Hepatocyte (in vitro differentiated cells): ENCODE measurements at regions not wholly inside any gene's neighbourhood (a gene's known extent, or its start where the extent isn't known, plus 50 kb on each side); places are given as distances from the start of the nearest gene placed in this dataset.

ENCODE experiments used
- DNase-seq: peaks from one replicate; pipeline ENCODE4 v3.0.0-alpha.2; 2016; ENCODE audit warnings: low spot score
- H2AFZ ChIP-seq: fragments of 200-600 bp; sonication (generic); 2 replicates; pipeline ENCODE4 v1.6.0; 2016; ENCODE audit warnings: antibody characterized with exemption, mild to moderate bottlenecking
- H3K27ac ChIP-seq: fragments of 200-600 bp; sonication (generic); 2 replicates; pipeline ENCODE4 v1.5.1; 2016; ENCODE audit warnings: mild to moderate bottlenecking
- H3K27me3 ChIP-seq: fragments of 200-600 bp; sonication (generic); 2 replicates; pipeline ENCODE4 v1.6.1; 2016
- H3K36me3 ChIP-seq: fragments of 200-600 bp; sonication (generic); replicated peaks from 2 replicates; pipeline ENCODE4 v1.5.1; 2016; ENCODE audit warnings: low read depth; ENCODE audit not compliant: insufficient read depth
- H3K4me1 ChIP-seq: fragments of 200-600 bp; sonication (generic); 2 replicates; pipeline ENCODE4 v1.5.1; 2016; ENCODE audit warnings: mild to moderate bottlenecking, moderate library complexity; ENCODE audit not compliant: insufficient read depth
- H3K4me2 ChIP-seq: fragments of 200-600 bp; sonication (generic); 2 replicates; pipeline ENCODE4 v1.6.0; 2016
- H3K4me3 ChIP-seq: fragments of 200-600 bp; sonication (generic); 2 replicates; pipeline ENCODE4 v1.5.1; 2016; ENCODE audit warnings: mild to moderate bottlenecking
- H3K79me2 ChIP-seq: fragments of 200-600 bp; sonication (generic); 2 replicates; pipeline ENCODE4 v1.6.0; 2017; ENCODE audit warnings: mild to moderate bottlenecking
- H3K9me2 ChIP-seq: fragments of 200-600 bp; sonication (generic); replicated peaks from 2 replicates; pipeline ENCODE4 v1.6.0; 2017; ENCODE audit warnings: mild to moderate bottlenecking; ENCODE audit not compliant: insufficient read depth
- H3K9me3 ChIP-seq: fragments of 200-600 bp; sonication (generic); 2 replicates; pipeline ENCODE4 v1.5.1; 2016; ENCODE audit warnings: low read depth, mild to moderate bottlenecking
- H4K20me1 ChIP-seq: fragments of 200-600 bp; sonication (generic); 2 replicates; pipeline ENCODE4 v1.6.0; 2016; ENCODE audit warnings: mild to moderate bottlenecking; ENCODE audit not compliant: insufficient read depth, poor library complexity, severe bottlenecking
- CTCF ChIP-seq: fragments of 200-600 bp; sonication (generic); IDR thresholded peaks from 2 replicates; pipeline ENCODE4 v1.5.1; 2016; ENCODE audit warnings: antibody characterized with exemption, mild to moderate bottlenecking; ENCODE audit not compliant: poor library complexity
- EZH2 ChIP-seq: fragments of 200-600 bp; sonication (generic); IDR thresholded peaks from 2 replicates; pipeline ENCODE4 v1.6.1; 2016; ENCODE audit warnings: antibody characterized with exemption, mild to moderate bottlenecking, borderline replicate concordance
- EZH2phosphoT487 ChIP-seq: fragments of 200-600 bp; sonication (generic); IDR thresholded peaks from one replicate; pipeline ENCODE4 v1.6.1; 2018; ENCODE audit warnings: antibody characterized with exemption, mild to moderate bottlenecking, low read depth, moderate library complexity; ENCODE audit not compliant: unreplicated experiment, severe bottlenecking
- WGBS: methylation state at CpG from one replicate; pipeline ENCODE4 v1.1.6; 2016; ENCODE audit warnings: low lambda C conversion rate; ENCODE audit errors: missing lambda C conversion rate; 5-methylcytosine and 5-hydroxymethylcytosine counted together

GRCh38 chr9:17906841-17907778, 328.2 kb downstream of the SH3GL2 start:
- Histone ChIP-seq H4K20me1 (no peaks in the 10 kb centered on the region), H3K9me2 (no peaks in the 10 kb centered on the region), H3K4me3 (peak overlapping the region; percentile 52), H2AFZ (peak overlapping the region; percentile 57), H3K4me2 (peak overlapping the region; percentile 98), H3K36me3 (no peaks in the 10 kb centered on the region), H3K9me3 (no peaks in the 10 kb centered on the region), H3K79me2 (no peaks in the 10 kb centered on the region), H3K27ac (no peak overlapping the region), H3K27me3 (peaks cover 65% of the 10 kb centered on the region), H3K4me1 (peaks cover 11% of the 10 kb centered on the region)
- TF ChIP-seq EZH2: peak; percentile 67
- no peak for TF ChIP-seq CTCF
- TF ChIP-seq EZH2phosphoT487: peak; percentile 37
- peak; percentile 21 for DNase-seq
- WGBS: 7% methylated on average over 58 of the region's 58 CpGs

GRCh38 chr9:17907779-17908508, 329.1 kb downstream of the SH3GL2 start:
- peaks cover 56% of the 10 kb centered on the region for H3K27me3 ChIP-seq
- H3K4me2 ChIP-seq: peak overlapping the region; percentile 98
- no peaks in the 10 kb centered on the region for H3K36me3 ChIP-seq

GRCh38 chr9:17926246-17926645, 347.4 kb downstream of the SH3GL2 start:
- no peak overlapping the region for H3K27ac ChIP-seq
- no peak overlapping the region for H2AFZ ChIP-seq
- TF ChIP-seq EZH2phosphoT487 (no peak), CTCF (no peak), EZH2 (no peak)
- no peaks in the 10 kb centered on the region for H4K20me1 ChIP-seq
- no peaks in the 10 kb centered on the region for H3K79me2 ChIP-seq
- no peak for DNase-seq
- H3K27me3 ChIP-seq: no peaks in the 10 kb centered on the region
- no peaks in the 10 kb centered on the region for H3K36me3 ChIP-seq
- H3K9me3 ChIP-seq: no peaks in the 10 kb centered on the region
- H3K9me2 ChIP-seq: no peaks in the 10 kb centered on the region
- H3K4me3 ChIP-seq: no peak overlapping the region
- no peak overlapping the region for H3K4me2 ChIP-seq
- H3K4me1 ChIP-seq: no peaks in the 10 kb centered on the region
- 90% methylated on average over 8 of the region's 8 CpGs for WGBS

More at GRCh38 chr9:17907779-17908508, 329.1 kb downstream of the SH3GL2 start:
- no peak for DNase-seq
- Histone ChIP-seq H3K4me3 (no peak overlapping the region), H3K4me1 (peaks cover 11% of the 10 kb centered on the region), H3K9me2 (no peaks in the 10 kb centered on the region), H3K9me3 (no peaks in the 10 kb centered on the region), H4K20me1 (no peaks in the 10 kb centered on the region), H2AFZ (no peak overlapping the region), H3K79me2 (no peaks in the 10 kb centered on the region), H3K27ac (no peak overlapping the region)
- no peak for TF ChIP-seq EZH2phosphoT487
- TF ChIP-seq EZH2: no peak
- no peak for TF ChIP-seq CTCF
- whole genome bisulfite sequencing: 85% methylated on average over 13 of the region's 13 CpGs
